ENCODE measurements at regions not wholly inside any gene's neighbourhood (a gene's known extent, or its start where the extent isn't known, plus 50 kb on each side); places are given as distances from the start of the nearest gene placed in this dataset.

DNA sequence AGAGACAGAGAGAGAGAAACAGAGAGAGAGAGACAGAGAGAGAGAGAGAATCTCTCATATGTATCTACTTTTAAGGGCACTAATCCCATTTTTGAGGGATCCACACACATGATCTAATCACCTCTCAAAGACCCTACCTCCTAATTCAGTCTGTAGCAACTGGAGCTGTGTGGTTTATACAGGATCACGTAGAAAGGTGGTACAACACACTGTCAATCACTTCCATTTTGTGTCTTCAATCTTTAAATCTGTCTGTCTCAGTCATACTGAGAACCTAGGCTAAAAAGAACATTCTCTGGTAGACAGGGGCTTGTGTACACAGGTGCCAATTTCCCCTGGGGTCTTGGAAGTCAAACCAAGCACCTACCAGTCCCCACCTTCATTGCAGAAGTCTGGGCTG lies 229.9 kb downstream of the TGFB2 start:
- no peaks in the 10 kb centered on the region for H3K36me3 ChIP-seq
- H3K9me3 ChIP-seq = no peaks in the 10 kb centered on the region
- TF ChIP-seq, protein P1, sequence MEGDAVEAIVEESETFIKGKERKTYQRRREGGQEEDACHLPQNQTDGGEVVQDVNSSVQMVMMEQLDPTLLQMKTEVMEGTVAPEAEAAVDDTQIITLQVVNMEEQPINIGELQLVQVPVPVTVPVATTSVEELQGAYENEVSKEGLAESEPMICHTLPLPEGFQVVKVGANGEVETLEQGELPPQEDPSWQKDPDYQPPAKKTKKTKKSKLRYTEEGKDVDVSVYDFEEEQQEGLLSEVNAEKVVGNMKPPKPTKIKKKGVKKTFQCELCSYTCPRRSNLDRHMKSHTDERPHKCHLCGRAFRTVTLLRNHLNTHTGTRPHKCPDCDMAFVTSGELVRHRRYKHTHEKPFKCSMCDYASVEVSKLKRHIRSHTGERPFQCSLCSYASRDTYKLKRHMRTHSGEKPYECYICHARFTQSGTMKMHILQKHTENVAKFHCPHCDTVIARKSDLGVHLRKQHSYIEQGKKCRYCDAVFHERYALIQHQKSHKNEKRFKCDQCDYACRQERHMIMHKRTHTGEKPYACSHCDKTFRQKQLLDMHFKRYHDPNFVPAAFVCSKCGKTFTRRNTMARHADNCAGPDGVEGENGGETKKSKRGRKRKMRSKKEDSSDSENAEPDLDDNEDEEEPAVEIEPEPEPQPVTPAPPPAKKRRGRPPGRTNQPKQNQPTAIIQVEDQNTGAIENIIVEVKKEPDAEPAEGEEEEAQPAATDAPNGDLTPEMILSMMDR (IDR thresholded peaks at IDR 0.05 in 8 of 11, conservative IDR thresholded peaks at IDR 0.05 in 3 of 11) = no peak
- TF ChIP-seq POLR2AphosphoS5 (IDR thresholded peaks at IDR 0.05) (no peak), POLR2A (IDR thresholded peaks at IDR 0.05) (no peak)
- DNase-seq = no peak
- no peaks in the 10 kb centered on the region for H3K27me3 ChIP-seq (replicated peaks in 1 of 7)
- intact Hi-C loops (cut with DNase I; ENCODE audit: low total_unique reads) = no loop called here
- no peak overlapping the region for H3K4me3 ChIP-seq
- H3K4me1 ChIP-seq = no peaks in the 10 kb centered on the region
- no peak overlapping the region for H3K27ac ChIP-seq
- 57 to 68% (median 68%) methylated on average over 1 of the region's 1 CpG for WGBS, 5 donors

DNA sequence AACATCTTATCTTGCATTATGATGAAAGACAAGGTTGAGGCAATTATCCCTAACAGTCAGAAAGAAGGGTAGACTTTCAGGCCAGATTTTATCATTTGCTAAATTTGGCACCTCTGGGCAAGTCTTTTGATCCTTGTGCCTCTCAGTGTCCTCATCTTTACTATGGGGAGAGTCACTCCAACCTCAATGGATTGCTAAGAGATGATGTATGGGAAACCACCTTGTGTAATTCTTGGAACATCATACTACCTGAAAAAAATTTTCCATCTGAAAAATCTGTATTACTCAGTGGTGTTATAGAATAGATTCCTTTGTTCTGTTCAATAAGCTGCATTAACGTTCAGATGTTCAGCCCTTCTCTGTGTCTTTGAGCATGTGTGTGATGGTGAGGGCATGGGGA lies 230.7 kb downstream of the TGFB2 start:
- Histone ChIP-seq H3K4me1 (no peaks in the 10 kb centered on the region), H3K4me3 (no peak overlapping the region), H3K9me3 (no peaks in the 10 kb centered on the region), H3K27me3 (replicated peaks in 1 of 7) (no peaks in the 10 kb centered on the region), H3K36me3 (no peaks in the 10 kb centered on the region), H3K27ac (no peak overlapping the region)
- WGBS, 5 donors = 64 to 88% (median 79%) methylated on average over 1 of the region's 1 CpG
- TF ChIP-seq POLR2A (IDR thresholded peaks at IDR 0.05) = no peak
- TF ChIP-seq, protein P1 (IDR thresholded peaks at IDR 0.05 in 8 of 11, conservative IDR thresholded peaks at IDR 0.05 in 3 of 11) = no peak
- TF ChIP-seq POLR2AphosphoS5 (IDR thresholded peaks at IDR 0.05) = no peak
- no peak for DNase-seq
- intact Hi-C loops (cut with DNase I; ENCODE audit: low total_unique reads) = no loop called here

DNA sequence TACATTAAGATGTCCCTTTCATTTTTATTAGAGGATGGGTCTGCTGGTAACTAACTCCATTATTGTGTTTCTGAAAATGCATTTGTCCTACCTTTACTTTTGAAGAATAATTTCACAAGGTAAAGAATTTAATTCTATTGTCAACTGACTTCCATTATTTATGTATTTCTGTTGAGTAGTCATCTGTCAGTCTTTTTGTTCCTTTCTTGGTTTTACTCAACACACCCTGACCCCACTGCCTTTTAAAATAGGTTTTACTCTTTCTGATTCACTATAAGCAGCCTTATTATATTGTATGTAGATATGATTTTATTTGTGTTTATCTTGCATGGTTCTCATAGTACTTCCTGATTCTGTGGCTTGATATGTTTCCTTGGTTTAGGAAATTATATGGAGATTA lies 237.5 kb downstream of the TGFB2 start:
- no peak overlapping the region for H3K4me3 ChIP-seq
- H3K9me3 ChIP-seq = no peaks in the 10 kb centered on the region
- H3K27me3 ChIP-seq (replicated peaks in 1 of 7) = no peaks in the 10 kb centered on the region
- H3K36me3 ChIP-seq = no peaks in the 10 kb centered on the region
- intact Hi-C loops (cut with DNase I; ENCODE audit: low total_unique reads) = no loop called here
- no peak overlapping the region for H3K27ac ChIP-seq
- TF ChIP-seq, protein P1 (IDR thresholded peaks at IDR 0.05 in 8 of 11, conservative IDR thresholded peaks at IDR 0.05 in 3 of 11) = no peak
- TF ChIP-seq POLR2A (IDR thresholded peaks at IDR 0.05) (no peak), POLR2AphosphoS5 (IDR thresholded peaks at IDR 0.05) (no peak)
- peaks cover 0 to 7% (median 0%) of the 10 kb centered on the region in 6 donors for H3K4me1 ChIP-seq
- DNase-seq = no peak

DNA sequence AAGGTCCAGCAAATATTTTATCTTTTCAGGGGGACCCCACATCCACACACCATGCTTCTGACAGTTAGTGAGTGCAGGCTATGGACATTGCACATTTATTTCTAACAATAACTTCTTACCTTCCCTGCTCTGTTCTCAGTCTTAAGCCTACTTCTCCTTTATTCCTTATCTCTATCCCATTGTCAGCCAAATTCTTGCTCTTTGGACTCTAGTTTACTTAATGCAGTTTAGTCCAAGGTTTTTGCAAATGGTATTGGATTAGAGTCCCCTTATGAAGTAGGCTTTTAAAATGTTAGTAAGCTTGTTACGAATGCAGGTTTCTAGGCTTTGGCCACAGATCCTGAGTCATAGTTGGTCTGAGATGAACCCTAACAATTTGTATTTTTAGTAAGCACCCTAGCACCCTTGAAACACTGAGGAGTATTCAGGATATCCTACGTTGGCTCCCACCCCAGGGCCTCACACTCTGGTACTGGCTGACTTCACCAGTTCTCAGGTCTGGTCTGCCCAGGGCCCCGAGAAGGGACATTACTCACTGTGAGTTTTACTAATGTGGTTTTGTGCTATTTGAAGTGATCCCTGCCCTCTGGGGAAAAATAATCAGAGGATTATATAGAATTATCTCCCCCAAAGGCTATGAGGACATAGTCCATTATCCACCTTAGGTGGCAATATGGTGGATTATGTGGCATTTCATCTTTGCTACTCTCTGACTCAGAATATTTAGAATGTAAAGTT lies 239.5 kb downstream of the TGFB2 start:
- Histone ChIP-seq H3K4me1 (peaks cover 0 to 7% (median 0%) of the 10 kb centered on the region in 6 donors), H3K27me3 (replicated peaks in 1 of 7) (no peaks in the 10 kb centered on the region), H3K27ac (no peak overlapping the region), H3K9me3 (no peaks in the 10 kb centered on the region), H3K36me3 (no peaks in the 10 kb centered on the region), H3K4me3 (no peak overlapping the region)
- DNase-seq = no peak
- 51 to 62% (median 56%) methylated on average over 3 of the region's 3 CpGs for WGBS, 5 donors
- intact Hi-C loops (cut with DNase I; ENCODE audit: low total_unique reads) = no loop called here
- TF ChIP-seq POLR2AphosphoS5 (IDR thresholded peaks at IDR 0.05) (no peak), POLR2A (IDR thresholded peaks at IDR 0.05) (no peak)
- TF ChIP-seq, protein P1 (IDR thresholded peaks at IDR 0.05 in 8 of 11, conservative IDR thresholded peaks at IDR 0.05 in 3 of 11) = no peak
